ENCODE measurements at regions not wholly inside any gene's neighbourhood (a gene's known extent, or its start where the extent isn't known, plus 50 kb on each side); places are given as distances from the start of the nearest gene placed in this dataset.

GRCh38 chr2:125543968-125544514, 1111.9 kb upstream of the GYPC start:
- no peak overlapping the region for H3K4me3 Mint-ChIP-seq
- H3K9me3 Mint-ChIP-seq, result no peaks in the 10 kb centered on the region
- CTCF ChIA-PET, result no interaction called here
- H3K36me3 Mint-ChIP-seq (ENCODE audit: low read depth), result no peaks in the 10 kb centered on the region
- DNase-seq (no peak), ATAC-seq (no peak)
- no peak for TF ChIP-seq CTCF (IDR thresholded peaks at IDR 0.05)
- H3K27me3 Mint-ChIP-seq, result no peaks in the 10 kb centered on the region
- POLR2A ChIA-PET, result no interaction called here
- no peaks in the 10 kb centered on the region for H3K4me1 Mint-ChIP-seq (ENCODE audit: low read depth)
- no peak overlapping the region for H3K27ac Mint-ChIP-seq
- intact Hi-C loops (cut with micrococcal nuclease), result no loop called here

GRCh38 chr2:125553768-125554167, 1102.2 kb upstream of the GYPC start:
- ATAC-seq, result no peak

GRCh38 chr2:125554956-125555355, 1101.0 kb upstream of the GYPC start:
- Mint-ChIP-seq H3K4me1 (ENCODE audit: low read depth) (no peaks in the 10 kb centered on the region), H3K27ac (no peak overlapping the region), H3K4me3 (no peak overlapping the region), H3K36me3 (ENCODE audit: low read depth) (no peaks in the 10 kb centered on the region), H3K9me3 (peaks cover 4% of the 10 kb centered on the region), H3K27me3 (no peaks in the 10 kb centered on the region)
- intact Hi-C loops (cut with micrococcal nuclease), result no loop called here
- ChIA-PET CTCF (no interaction called here), POLR2A (no interaction called here)
- ATAC-seq (no peak), DNase-seq (no peak)
- TF ChIP-seq CTCF (IDR thresholded peaks at IDR 0.05), result no peak

More at GRCh38 chr2:125553768-125554167, 1102.2 kb upstream of the GYPC start:
- no peaks in the 10 kb centered on the region for H3K27me3 Mint-ChIP-seq
- intact Hi-C loops (cut with micrococcal nuclease), result no loop called here
- H3K4me3 Mint-ChIP-seq, result no peak overlapping the region
- no peak for DNase-seq
- ChIA-PET CTCF (no interaction called here), POLR2A (no interaction called here)
- no peaks in the 10 kb centered on the region for H3K4me1 Mint-ChIP-seq (ENCODE audit: low read depth)
- H3K27ac Mint-ChIP-seq, result no peak overlapping the region
- no peaks in the 10 kb centered on the region for H3K36me3 Mint-ChIP-seq (ENCODE audit: low read depth)
- TF ChIP-seq CTCF (IDR thresholded peaks at IDR 0.05), result no peak
- peaks cover 4% of the 10 kb centered on the region for H3K9me3 Mint-ChIP-seq

- no peak overlapping the region for H3K4me3 Mint-ChIP-seq
- H3K27ac Mint-ChIP-seq, result no peak overlapping the region
- DNase-seq (no peak), ATAC-seq (no peak)
- ChIA-PET POLR2A (no interaction called here), CTCF (no interaction called here)
- no peaks in the 10 kb centered on the region for H3K27me3 Mint-ChIP-seq
- no peak for TF ChIP-seq CTCF (IDR thresholded peaks at IDR 0.05)
- no peaks in the 10 kb centered on the region for H3K36me3 Mint-ChIP-seq (ENCODE audit: low read depth)
- no peaks in the 10 kb centered on the region for H3K4me1 Mint-ChIP-seq (ENCODE audit: low read depth)
- intact Hi-C loops (cut with micrococcal nuclease), result no loop called here
- peaks cover 3% of the 10 kb centered on the region for H3K9me3 Mint-ChIP-seq
These were observed 1096.8 kb upstream of the GYPC start for GRCh38 chr2:125559186-125559585.

- no peak for DNase-seq
- ChIA-PET POLR2A (no interaction called here), CTCF (no interaction called here)
- H3K27ac Mint-ChIP-seq, result no peak overlapping the region
- intact Hi-C loops (cut with micrococcal nuclease), result no loop called here
- H3K27me3 Mint-ChIP-seq, result no peaks in the 10 kb centered on the region
- peaks cover 2% of the 10 kb centered on the region for H3K9me3 Mint-ChIP-seq
- no peaks in the 10 kb centered on the region for H3K4me1 Mint-ChIP-seq (ENCODE audit: low read depth)
- H3K36me3 Mint-ChIP-seq (ENCODE audit: low read depth), result no peaks in the 10 kb centered on the region
- ATAC-seq, result no peak
- H3K4me3 Mint-ChIP-seq, result no peak overlapping the region
- TF ChIP-seq CTCF (IDR thresholded peaks at IDR 0.05), result no peak
These were observed 1095.1 kb upstream of the GYPC start for GRCh38 chr2:125560855-125561254.

All from activated CD8-positive, alpha-beta T cell treated with anti-CD3 and anti-CD28 coated beads for 36 hours (primary cell).